ENCODE measurements at regions not wholly inside any gene's neighbourhood (a gene's known extent, or its start where the extent isn't known, plus 50 kb on each side); places are given as distances from the start of the nearest gene placed in this dataset.

- TF ChIP-seq CHD7 (IDR thresholded peaks at IDR 0.05; ENCODE audit: insufficient replicate concordance, low read length) (no peak), EZH2 (IDR thresholded peaks at IDR 0.05; ENCODE audit: low read depth, low read length, severe bottlenecking) (no peak), CHD1 (IDR thresholded peaks at IDR 0.05; ENCODE audit: low read depth, low read length) (no peak), GABPA (IDR thresholded peaks at IDR 0.05; ENCODE audit: borderline replicate concordance, insufficient read depth, low read length) (no peak)
Observed at GRCh38 chr6:103885446-103885845, 974.3 kb downstream of the HACE1 start (continued).

All from H1 (cell line).